GM19455 (cell line): ENCODE measurements at regions not wholly inside any gene's neighbourhood (a gene's known extent, or its start where the extent isn't known, plus 50 kb on each side); places are given as distances from the start of the nearest gene placed in this dataset.

Source experiments
- ATAC-seq: cut with Tn5 transposase; IDR thresholded peaks from one replicate; pipeline ENCODE4 v1.9.1; 2021; ENCODE audit not compliant: unreplicated experiment

- no peak for ATAC-seq
Measured at GRCh38 chr13:89923736-89924135, 1423.8 kb upstream of the MIR17HG start.

- no peak for ATAC-seq
Measured at GRCh38 chr13:89925107-89925506, 1422.4 kb upstream of the MIR17HG start.

GRCh38 chr13:89930861-89931260, 1416.6 kb upstream of the MIR17HG start:
- ATAC-seq: no peak

- ATAC-seq: no peak
Measured at GRCh38 chr13:89932902-89933301, 1414.6 kb upstream of the MIR17HG start.

GRCh38 chr13:89936256-89936655, 1411.2 kb upstream of the MIR17HG start:
- no peak for ATAC-seq

GRCh38 chr13:89937420-89937819, 1410.1 kb upstream of the MIR17HG start:
- ATAC-seq: no peak

- ATAC-seq: no peak
Measured at GRCh38 chr13:89940383-89940782, 1407.1 kb upstream of the MIR17HG start.

- ATAC-seq: no peak
Measured at GRCh38 chr13:89943139-89943538, 1404.3 kb upstream of the MIR17HG start.

GRCh38 chr13:89950225-89950624, 1397.3 kb upstream of the MIR17HG start:
- no peak for ATAC-seq

GRCh38 chr13:89951341-89951740, 1396.1 kb upstream of the MIR17HG start:
- no peak for ATAC-seq

- no peak for ATAC-seq
Measured at GRCh38 chr13:89953581-89953980, 1393.9 kb upstream of the MIR17HG start.

- ATAC-seq: no peak
Measured at GRCh38 chr13:89955773-89956172, 1391.7 kb upstream of the MIR17HG start.

- no peak for ATAC-seq
Measured at GRCh38 chr13:89959074-89959473, 1388.4 kb upstream of the MIR17HG start.

GRCh38 chr13:89965252-89965651, 1382.2 kb upstream of the MIR17HG start:
- ATAC-seq: no peak

- no peak for ATAC-seq
Measured at GRCh38 chr13:89966524-89966923, 1381.0 kb upstream of the MIR17HG start.

- ATAC-seq: no peak
Measured at GRCh38 chr13:89967701-89968100, 1379.8 kb upstream of the MIR17HG start.

GRCh38 chr13:89968470-89968869, 1379.0 kb upstream of the MIR17HG start:
- no peak for ATAC-seq

- no peak for ATAC-seq
Measured at GRCh38 chr13:89970353-89970709, 1377.2 kb upstream of the MIR17HG start.

- no peak for ATAC-seq
Measured at GRCh38 chr13:89977203-89977602, 1370.3 kb upstream of the MIR17HG start.

- no peak for ATAC-seq
Measured at GRCh38 chr13:89980896-89981295, 1366.6 kb upstream of the MIR17HG start.

GRCh38 chr13:89982407-89983095, 1364.9 kb upstream of the MIR17HG start:
- no peak for ATAC-seq

GRCh38 chr13:89988206-89988605, 1359.3 kb upstream of the MIR17HG start:
- ATAC-seq: no peak

GRCh38 chr13:90003566-90003965, 1343.9 kb upstream of the MIR17HG start:
- no peak for ATAC-seq
